Progenitor cell of endocrine pancreas (in vitro differentiated cells): ENCODE measurements at regions not wholly inside any gene's neighbourhood (a gene's known extent, or its start where the extent isn't known, plus 50 kb on each side); places are given as distances from the start of the nearest gene placed in this dataset.

ENCODE experiments used
- DNase-seq: peaks from one replicate; pipeline ENCODE4 v3.0.0; 2021; ENCODE audit warnings: low spot score; ENCODE audit not compliant: unreplicated experiment
- H3K27ac Mint-ChIP-seq: 2 replicates; pipeline ENCODE4 v1.8.0; 2021; ENCODE audit warnings: mild to moderate bottlenecking, moderate library complexity, mixed read lengths
- H3K27me3 Mint-ChIP-seq: 2 replicates; pipeline ENCODE4 v1.8.0; 2021; ENCODE audit warnings: mixed read lengths
- H3K36me3 Mint-ChIP-seq: 2 replicates; pipeline ENCODE4 v1.8.0; 2022; ENCODE audit warnings: mixed read lengths; ENCODE audit not compliant: insufficient read depth
- H3K4me1 Mint-ChIP-seq: 2 replicates; pipeline ENCODE4 v1.8.0; 2021; ENCODE audit warnings: low read depth, mixed read lengths
- H3K4me3 Mint-ChIP-seq: 2 replicates; pipeline ENCODE4 v1.8.0; 2021; ENCODE audit warnings: low read depth, mild to moderate bottlenecking, moderate library complexity, mixed read lengths
- H3K9me3 Mint-ChIP-seq: 2 replicates; pipeline ENCODE4 v1.8.0; 2021; ENCODE audit warnings: low read depth, mixed read lengths
- CTCF ChIP-seq: fragments of 200-600 bp; sonication (generic); IDR thresholded peaks from one replicate; pipeline ENCODE4 v1.5.0; 2021; ENCODE audit warnings: antibody characterized with exemption, mild to moderate bottlenecking; ENCODE audit not compliant: unreplicated experiment

- no peaks in the 10 kb centered on the region for H3K4me1 Mint-ChIP-seq
- H3K27me3 Mint-ChIP-seq: peaks cover 17% of the 10 kb centered on the region
- H3K4me3 Mint-ChIP-seq: no peak overlapping the region
- H3K27ac Mint-ChIP-seq: no peak overlapping the region
- TF ChIP-seq CTCF: no peak
- no peaks in the 10 kb centered on the region for H3K36me3 Mint-ChIP-seq
- no peak for DNase-seq
- no peaks in the 10 kb centered on the region for H3K9me3 Mint-ChIP-seq
Measured at GRCh38 chr20:60762386-60762785, 489.7 kb upstream of the CDH4 start.

GRCh38 chr20:60764328-60764727 is 487.7 kb upstream of the CDH4 start:
- no peaks in the 10 kb centered on the region for H3K36me3 Mint-ChIP-seq
- DNase-seq: no peak
- no peaks in the 10 kb centered on the region for H3K4me1 Mint-ChIP-seq
- no peak overlapping the region for H3K27ac Mint-ChIP-seq
- peaks cover 25% of the 10 kb centered on the region for H3K27me3 Mint-ChIP-seq
- H3K9me3 Mint-ChIP-seq: no peaks in the 10 kb centered on the region
- no peak overlapping the region for H3K4me3 Mint-ChIP-seq
- TF ChIP-seq CTCF: no peak

- no peaks in the 10 kb centered on the region for H3K36me3 Mint-ChIP-seq
- H3K27me3 Mint-ChIP-seq: peaks cover 29% of the 10 kb centered on the region
- TF ChIP-seq CTCF: no peak
- no peak for DNase-seq
- H3K27ac Mint-ChIP-seq: no peak overlapping the region
- peaks cover 4% of the 10 kb centered on the region for H3K9me3 Mint-ChIP-seq
- no peaks in the 10 kb centered on the region for H3K4me1 Mint-ChIP-seq
- no peak overlapping the region for H3K4me3 Mint-ChIP-seq
Measured at GRCh38 chr20:60764771-60765170, 487.3 kb upstream of the CDH4 start.

GRCh38 chr20:60765821-60766403 is 486.1 kb upstream of the CDH4 start:
- TF ChIP-seq CTCF: no peak

GRCh38 chr20:60768216-60768615 is 483.8 kb upstream of the CDH4 start:
- Mint-ChIP-seq H3K4me3 (no peak overlapping the region), H3K36me3 (no peaks in the 10 kb centered on the region), H3K9me3 (peaks cover 4% of the 10 kb centered on the region), H3K27me3 (peaks cover 23% of the 10 kb centered on the region), H3K4me1 (no peaks in the 10 kb centered on the region), H3K27ac (no peak overlapping the region)
- DNase-seq: no peak
- no peak for TF ChIP-seq CTCF

More at GRCh38 chr20:60765821-60766403, 486.1 kb upstream of the CDH4 start:
- DNase-seq: no peak
- H3K27ac Mint-ChIP-seq: no peak overlapping the region
- peaks cover 21% of the 10 kb centered on the region for H3K27me3 Mint-ChIP-seq
- H3K4me3 Mint-ChIP-seq: no peak overlapping the region
- H3K4me1 Mint-ChIP-seq: no peaks in the 10 kb centered on the region
- H3K9me3 Mint-ChIP-seq: peaks cover 4% of the 10 kb centered on the region
- no peaks in the 10 kb centered on the region for H3K36me3 Mint-ChIP-seq
